GM12891 (cell line): ENCODE measurements at regions not wholly inside any gene's neighbourhood (a gene's known extent, or its start where the extent isn't known, plus 50 kb on each side); places are given as distances from the start of the nearest gene placed in this dataset.

Source experiments
- DNase-seq: peaks from one replicate; pipeline ENCODE4 v3.0.0; 2011; ENCODE audit warnings: low spot score; ENCODE audit not compliant: insufficient read length
- FAIRE-seq: peaks from 2 replicates; lab custom pipeline; 2011; peaks lifted over from hg19 to GRCh38; lab: Jason Lieb, UNC
- PAX5 ChIP-seq: IDR thresholded peaks from 2 replicates; pipeline ENCODE4 v1.6.1; 2011; ENCODE audit warnings: low read length, moderate library complexity, mild to moderate bottlenecking; ENCODE audit not compliant: insufficient read depth, severe bottlenecking
- POLR2A ChIP-seq: IDR thresholded peaks from 2 replicates; pipeline ENCODE4 v1.6.1; 2011; ENCODE audit warnings: low read depth, low read length, control low read depth
- POLR2AphosphoS5 ChIP-seq: IDR thresholded peaks from 2 replicates; pipeline ENCODE4 v1.6.1; 2011; ENCODE audit warnings: low read depth, low read length, control low read depth
- POU2F2 ChIP-seq: IDR thresholded peaks from 2 replicates; pipeline ENCODE4 v1.6.1; 2011; ENCODE audit warnings: low read depth, mild to moderate bottlenecking, control low read depth, low read length, moderate library complexity
- SPI1 ChIP-seq: IDR thresholded peaks from 2 replicates; pipeline ENCODE4 v1.6.1; 2011; ENCODE audit warnings: low read depth, low read length, control low read depth
- TAF1 ChIP-seq: IDR thresholded peaks from 2 replicates; pipeline ENCODE4 v1.6.1; 2011; ENCODE audit warnings: low read depth, low read length, control low read depth

- DNase-seq: no peak
- FAIRE-seq: no peak
- TF ChIP-seq TAF1: no peak
- no peak for TF ChIP-seq POLR2A
- TF ChIP-seq PAX5: no peak
- TF ChIP-seq POU2F2: no peak
- no peak for TF ChIP-seq POLR2AphosphoS5
- no peak for TF ChIP-seq SPI1
Measured at GRCh38 chr16:26742040-26742439, 324.7 kb upstream of the C16orf82 start.

GRCh38 chr16:26744430-26744829 lies 322.3 kb upstream of the C16orf82 start:
- DNase-seq: no peak
- no peak for FAIRE-seq
- TF ChIP-seq POLR2AphosphoS5 (no peak), PAX5 (no peak), POLR2A (no peak), SPI1 (no peak), TAF1 (no peak), POU2F2 (no peak)

GRCh38 chr16:26747760-26748159 lies 319.0 kb upstream of the C16orf82 start:
- FAIRE-seq (no peak), DNase-seq (no peak)
- no peak for TF ChIP-seq TAF1
- no peak for TF ChIP-seq SPI1
- TF ChIP-seq PAX5: no peak
- TF ChIP-seq POLR2AphosphoS5: no peak
- TF ChIP-seq POU2F2: no peak
- no peak for TF ChIP-seq POLR2A

GRCh38 chr16:26749072-26749471 lies 317.7 kb upstream of the C16orf82 start:
- DNase-seq: no peak
- no peak for TF ChIP-seq POLR2A
- no peak for TF ChIP-seq POLR2AphosphoS5
- no peak for TF ChIP-seq SPI1
- TF ChIP-seq POU2F2: no peak
- no peak for TF ChIP-seq TAF1
- TF ChIP-seq PAX5: no peak
- FAIRE-seq: no peak

- no peak for TF ChIP-seq POLR2A
- no peak for TF ChIP-seq SPI1
- no peak for TF ChIP-seq POU2F2
- TF ChIP-seq PAX5: no peak
- no peak for TF ChIP-seq TAF1
- TF ChIP-seq POLR2AphosphoS5: no peak
- DNase-seq (no peak), FAIRE-seq (no peak)
Measured at GRCh38 chr16:26752166-26752565, 314.6 kb upstream of the C16orf82 start.

- TF ChIP-seq SPI1: no peak
- no peak for TF ChIP-seq POLR2A
- no peak for TF ChIP-seq PAX5
- no peak for TF ChIP-seq POU2F2
- TF ChIP-seq TAF1: no peak
- no peak for TF ChIP-seq POLR2AphosphoS5
- DNase-seq: no peak
- FAIRE-seq: no peak
Measured at GRCh38 chr16:26756633-26757032, 310.1 kb upstream of the C16orf82 start.

GRCh38 chr16:26762594-26762993 lies 304.1 kb upstream of the C16orf82 start:
- DNase-seq (no peak), FAIRE-seq (no peak)
- TF ChIP-seq SPI1: no peak
- TF ChIP-seq POU2F2: no peak

GRCh38 chr16:26765087-26765486 lies 301.6 kb upstream of the C16orf82 start:
- DNase-seq (peak; percentile 24), FAIRE-seq (no peak)
- no peak for TF ChIP-seq POU2F2
- no peak for TF ChIP-seq TAF1
- peak; percentile 64 for TF ChIP-seq SPI1

GRCh38 chr16:26768385-26769010 lies 298.2 kb upstream of the C16orf82 start:
- TF ChIP-seq POU2F2 (no peak), SPI1 (no peak), PAX5 (no peak), TAF1 (no peak), POLR2A (no peak), POLR2AphosphoS5 (no peak)
- DNase-seq (no peak), FAIRE-seq (no peak)

- TF ChIP-seq POU2F2 (no peak), POLR2AphosphoS5 (no peak), POLR2A (no peak), PAX5 (no peak), SPI1 (no peak), TAF1 (no peak)
- no peak for FAIRE-seq
- no peak for DNase-seq
Measured at GRCh38 chr16:26770547-26770946, 296.2 kb upstream of the C16orf82 start.
